ENCODE measurements at regions not wholly inside any gene's neighbourhood (a gene's known extent, or its start where the extent isn't known, plus 50 kb on each side); places are given as distances from the start of the nearest gene placed in this dataset.
"Not testable (repeated sequence)": the region's sequence is repeated elsewhere in the genome, so short reads cannot be mapped to it uniquely, and the experiment has no call there.

- peaks cover 9% of the 10 kb centered on the region for H3K36me3 Mint-ChIP-seq (ENCODE audit: insufficient read depth, unreplicated experiment)
- CTCF ChIA-PET = interaction anchor here (0.9 to 1.7 kb wide), 5 partner anchors 14 to 185 kb away, joined by 3 to 9 read pairs (median 4); no protein-coding TSS in a partner anchor
- peak overlapping the region; percentile 84 for H3K27ac Mint-ChIP-seq (ENCODE audit: unreplicated experiment)
- no TSS peak for BruUV-seq (replicated peaks)
- DNase-seq = no peak
- no peak for TF ChIP-seq CTCF (IDR thresholded peaks at IDR 0.05; ENCODE audit: unreplicated experiment)
- no peak overlapping the region for H3K4me3 Mint-ChIP-seq (ENCODE audit: low read depth, unreplicated experiment)
- intact Hi-C loops (cut with micrococcal nuclease; ENCODE audit: unreplicated experiment) = loop anchor here (5.0 kb wide), 2 partner anchors 50 to 145 kb away; no protein-coding TSS in a partner anchor
- no peaks in the 10 kb centered on the region for H3K27me3 Mint-ChIP-seq (ENCODE audit: unreplicated experiment)
- H3K4me1 Mint-ChIP-seq (ENCODE audit: low read depth, unreplicated experiment) = peaks cover 49% of the 10 kb centered on the region
- H3K9me3 Mint-ChIP-seq (ENCODE audit: low read depth, unreplicated experiment) = no peaks in the 10 kb centered on the region
Measured at GRCh38 chr1:230567221-230567575, 75.1 kb upstream of the COG2 start.

GRCh38 chr1:230566532-230567220, 75.6 kb upstream of the COG2 start:
- H3K27me3 Mint-ChIP-seq (ENCODE audit: unreplicated experiment); H3K4me3 Mint-ChIP-seq (ENCODE audit: low read depth, unreplicated experiment); BruUV-seq (replicated peaks); H3K36me3 Mint-ChIP-seq (ENCODE audit: insufficient read depth, unreplicated experiment); DNase-seq; CTCF ChIA-PET; H3K9me3 Mint-ChIP-seq (ENCODE audit: low read depth, unreplicated experiment): not testable (repeated sequence)
- H3K27ac Mint-ChIP-seq (ENCODE audit: unreplicated experiment) = peak overlapping the region; percentile 24
- peaks cover 44% of the 10 kb centered on the region for H3K4me1 Mint-ChIP-seq (ENCODE audit: low read depth, unreplicated experiment)
- intact Hi-C loops (cut with micrococcal nuclease; ENCODE audit: unreplicated experiment) = loop anchor here (5.0 kb wide), 2 partner anchors 49 to 144 kb away; no protein-coding TSS in a partner anchor

GRCh38 chr1:230565141-230565540, 77.1 kb upstream of the COG2 start:
- H3K4me3 Mint-ChIP-seq (ENCODE audit: low read depth, unreplicated experiment) = no peak overlapping the region
- TF ChIP-seq CTCF (IDR thresholded peaks at IDR 0.05; ENCODE audit: unreplicated experiment) = no peak
- no peak for DNase-seq
- CTCF ChIA-PET = no interaction called here
- H3K9me3 Mint-ChIP-seq (ENCODE audit: low read depth, unreplicated experiment) = no peaks in the 10 kb centered on the region
- peaks cover 30% of the 10 kb centered on the region for H3K4me1 Mint-ChIP-seq (ENCODE audit: low read depth, unreplicated experiment)
- intact Hi-C loops (cut with micrococcal nuclease; ENCODE audit: unreplicated experiment) = loop anchor here (5.0 kb wide), 2 partner anchors 48 to 143 kb away; no protein-coding TSS in a partner anchor
- peaks cover 7% of the 10 kb centered on the region for H3K36me3 Mint-ChIP-seq (ENCODE audit: insufficient read depth, unreplicated experiment)
- BruUV-seq (replicated peaks) = no TSS peak
- H3K27me3 Mint-ChIP-seq (ENCODE audit: unreplicated experiment) = no peaks in the 10 kb centered on the region
- H3K27ac Mint-ChIP-seq (ENCODE audit: unreplicated experiment) = no peak overlapping the region

- intact Hi-C loops (cut with micrococcal nuclease; ENCODE audit: unreplicated experiment) = no loop called here
- Mint-ChIP-seq H3K4me3 (ENCODE audit: low read depth, unreplicated experiment) (no peak overlapping the region), H3K27me3 (ENCODE audit: unreplicated experiment) (no peaks in the 10 kb centered on the region), H3K9me3 (ENCODE audit: low read depth, unreplicated experiment) (no peaks in the 10 kb centered on the region), H3K27ac (ENCODE audit: unreplicated experiment) (no peak overlapping the region), H3K4me1 (ENCODE audit: low read depth, unreplicated experiment) (peaks cover 16% of the 10 kb centered on the region), H3K36me3 (ENCODE audit: insufficient read depth, unreplicated experiment) (peaks cover 7% of the 10 kb centered on the region)
- no peak for DNase-seq
- CTCF ChIA-PET = no interaction called here
- no peak for TF ChIP-seq CTCF (IDR thresholded peaks at IDR 0.05; ENCODE audit: unreplicated experiment)
- no TSS peak for BruUV-seq (replicated peaks)
Measured at GRCh38 chr1:230563591-230563990, 78.7 kb upstream of the COG2 start.

GRCh38 chr1:230561570-230561969, 80.7 kb upstream of the COG2 start:
- Mint-ChIP-seq H3K4me1 (ENCODE audit: low read depth, unreplicated experiment) (no peaks in the 10 kb centered on the region), H3K27ac (ENCODE audit: unreplicated experiment) (no peak overlapping the region), H3K9me3 (ENCODE audit: low read depth, unreplicated experiment) (peaks cover 7% of the 10 kb centered on the region), H3K36me3 (ENCODE audit: insufficient read depth, unreplicated experiment) (no peaks in the 10 kb centered on the region), H3K4me3 (ENCODE audit: low read depth, unreplicated experiment) (no peak overlapping the region), H3K27me3 (ENCODE audit: unreplicated experiment) (no peaks in the 10 kb centered on the region)
- CTCF ChIA-PET = interaction anchor here (0.6 to 1.1 kb wide), 2 partner anchors 14 to 1590 kb away, joined by 3 to 4 read pairs; no protein-coding TSS in a partner anchor
- DNase-seq = no peak
- BruUV-seq (replicated peaks) = no TSS peak
- TF ChIP-seq CTCF (IDR thresholded peaks at IDR 0.05; ENCODE audit: unreplicated experiment) = no peak
- intact Hi-C loops (cut with micrococcal nuclease; ENCODE audit: unreplicated experiment) = no loop called here

Data from Calu3 (cell line).